SU-DHL-6 (cell line): ENCODE measurements at regions not wholly inside any gene's neighbourhood (a gene's known extent, or its start where the extent isn't known, plus 50 kb on each side); places are given as distances from the start of the nearest gene placed in this dataset.

Experiments
- EZH2phosphoT487 ChIP-seq: fragments of 200-600 bp; sonication (generic), shearing (Covaris generic); conservative IDR thresholded peaks from 2 replicates; pipeline ENCODE4 v1.6.1; 2018; ENCODE audit warnings: mild to moderate bottlenecking, antibody characterized with exemption, low read length, moderate library complexity, mixed read lengths
- TF ChIP-seq, protein P1 (sequence below): fragments of 200-600 bp; sonication (generic); IDR thresholded peaks from one replicate; pipeline ENCODE4 v1.5.1; 2017; ENCODE audit warnings: antibody characterized with exemption, mild to moderate bottlenecking, low read length, moderate library complexity; ENCODE audit not compliant: insufficient read depth, poor library complexity, severe bottlenecking

- TF ChIP-seq, protein P1, sequence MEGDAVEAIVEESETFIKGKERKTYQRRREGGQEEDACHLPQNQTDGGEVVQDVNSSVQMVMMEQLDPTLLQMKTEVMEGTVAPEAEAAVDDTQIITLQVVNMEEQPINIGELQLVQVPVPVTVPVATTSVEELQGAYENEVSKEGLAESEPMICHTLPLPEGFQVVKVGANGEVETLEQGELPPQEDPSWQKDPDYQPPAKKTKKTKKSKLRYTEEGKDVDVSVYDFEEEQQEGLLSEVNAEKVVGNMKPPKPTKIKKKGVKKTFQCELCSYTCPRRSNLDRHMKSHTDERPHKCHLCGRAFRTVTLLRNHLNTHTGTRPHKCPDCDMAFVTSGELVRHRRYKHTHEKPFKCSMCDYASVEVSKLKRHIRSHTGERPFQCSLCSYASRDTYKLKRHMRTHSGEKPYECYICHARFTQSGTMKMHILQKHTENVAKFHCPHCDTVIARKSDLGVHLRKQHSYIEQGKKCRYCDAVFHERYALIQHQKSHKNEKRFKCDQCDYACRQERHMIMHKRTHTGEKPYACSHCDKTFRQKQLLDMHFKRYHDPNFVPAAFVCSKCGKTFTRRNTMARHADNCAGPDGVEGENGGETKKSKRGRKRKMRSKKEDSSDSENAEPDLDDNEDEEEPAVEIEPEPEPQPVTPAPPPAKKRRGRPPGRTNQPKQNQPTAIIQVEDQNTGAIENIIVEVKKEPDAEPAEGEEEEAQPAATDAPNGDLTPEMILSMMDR = no peak
- TF ChIP-seq EZH2phosphoT487 = no peak
These were observed 711.3 kb downstream of the GALR1 start for GRCh38 chr18:77960791-77961410.
